ENCODE measurements at regions not wholly inside any gene's neighbourhood (a gene's known extent, or its start where the extent isn't known, plus 50 kb on each side); places are given as distances from the start of the nearest gene placed in this dataset.

DNA sequence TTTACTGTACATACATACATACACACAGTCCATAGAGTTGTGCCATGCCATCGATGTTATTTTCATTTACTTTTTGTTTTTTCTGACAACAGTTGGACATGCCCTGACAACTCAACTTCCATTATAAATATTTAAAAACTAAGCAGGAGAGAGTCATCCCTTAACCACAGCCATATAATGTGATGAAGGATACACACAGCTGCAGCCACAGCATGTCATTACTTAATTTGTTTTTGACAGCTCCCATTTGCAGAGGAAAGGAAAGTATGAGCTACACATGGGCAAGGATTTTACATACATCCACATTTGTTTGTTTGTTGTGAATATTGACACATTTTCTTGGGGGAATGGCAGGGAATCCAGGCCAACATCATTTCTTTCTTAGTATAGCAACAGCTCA lies 91.5 kb upstream of the TUT7 start:
- no peak overlapping the region for H2AFZ ChIP-seq (ENCODE audit: low read depth, low read length)
- no peak overlapping the region for H3K27ac ChIP-seq (ENCODE audit: low read length)
- no peak overlapping the region for H3K4me3 ChIP-seq (ENCODE audit: low read length)
- H3F3A ChIP-seq (ENCODE audit: insufficient read depth, low read length, poor library complexity, severe bottlenecking): no peaks in the 10 kb centered on the region
- H3K36me3 ChIP-seq (ENCODE audit: insufficient read depth, low read length): no peaks in the 10 kb centered on the region
- H3K9me2 ChIP-seq (ENCODE audit: insufficient read depth, low read length): no peaks in the 10 kb centered on the region
- TF ChIP-seq CTCF (IDR thresholded peaks at IDR 0.05; ENCODE audit: poor library complexity, severe bottlenecking) (no peak), EP300 (conservative IDR thresholded peaks at IDR 0.05; ENCODE audit: poor library complexity, severe bottlenecking) (no peak), TAF1 (IDR thresholded peaks at IDR 0.05; ENCODE audit: low read depth) (no peak), SMC3 (conservative IDR thresholded peaks at IDR 0.05; ENCODE audit: poor library complexity) (no peak), MXI1 (conservative IDR thresholded peaks at IDR 0.05; ENCODE audit: poor library complexity, severe bottlenecking) (no peak), EZH2 (IDR thresholded peaks at IDR 0.05; ENCODE audit: borderline replicate concordance, insufficient read depth, low read length, poor library complexity, severe bottlenecking) (no peak), RAD21 (conservative IDR thresholded peaks at IDR 0.05) (no peak), POLR2AphosphoS5 (IDR thresholded peaks at IDR 0.05) (no peak), REST (IDR thresholded peaks at IDR 0.05; ENCODE audit: borderline replicate concordance) (no peak)
- no peak overlapping the region for H3K9ac ChIP-seq (ENCODE audit: low read length)
- H3K27me3 ChIP-seq (ENCODE audit: insufficient read depth, low read depth, low read length): no peaks in the 10 kb centered on the region
- H3K9me3 ChIP-seq (ENCODE audit: low read length): no peaks in the 10 kb centered on the region
- H4K20me1 ChIP-seq (ENCODE audit: insufficient read depth): no peaks in the 10 kb centered on the region
- H3K4me2 ChIP-seq (ENCODE audit: low read length): no peak overlapping the region
- no peaks in the 10 kb centered on the region for H3K79me2 ChIP-seq (replicated peaks; ENCODE audit: insufficient read depth, low read length)

DNA sequence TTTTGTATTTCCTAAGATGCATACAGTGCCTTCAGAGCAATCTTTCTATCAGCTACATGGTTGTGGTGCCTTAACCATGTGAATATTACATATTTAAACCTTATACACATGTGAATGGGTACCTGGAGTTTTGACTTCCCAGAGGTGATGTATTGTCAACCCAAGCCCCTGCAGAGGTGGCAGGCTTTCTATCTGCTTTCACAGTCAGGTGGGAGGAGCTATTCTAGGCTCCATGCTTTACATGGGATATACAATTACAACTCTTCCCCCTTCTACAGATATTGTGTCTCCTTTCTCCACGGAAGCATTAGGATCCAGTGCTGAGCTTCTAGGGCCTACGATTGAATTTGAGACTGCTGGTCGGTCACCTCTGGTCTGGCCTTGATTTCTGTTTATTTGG lies 89.8 kb upstream of the TUT7 start:
- Histone ChIP-seq H3K79me2 (replicated peaks; ENCODE audit: insufficient read depth, low read length) (no peaks in the 10 kb centered on the region), H3K36me3 (ENCODE audit: insufficient read depth, low read length) (no peaks in the 10 kb centered on the region), H3K4me3 (ENCODE audit: low read length) (no peak overlapping the region), H3K27ac (ENCODE audit: low read length) (no peak overlapping the region), H3K9me2 (ENCODE audit: insufficient read depth, low read length) (no peaks in the 10 kb centered on the region), H2AFZ (ENCODE audit: low read depth, low read length) (no peak overlapping the region), H3F3A (ENCODE audit: insufficient read depth, low read length, poor library complexity, severe bottlenecking) (no peaks in the 10 kb centered on the region), H3K4me2 (ENCODE audit: low read length) (no peak overlapping the region), H3K9ac (ENCODE audit: low read length) (no peak overlapping the region), H3K27me3 (ENCODE audit: insufficient read depth, low read depth, low read length) (no peaks in the 10 kb centered on the region), H3K9me3 (ENCODE audit: low read length) (no peaks in the 10 kb centered on the region), H4K20me1 (ENCODE audit: insufficient read depth) (no peaks in the 10 kb centered on the region)
- TF ChIP-seq TAF1 (IDR thresholded peaks at IDR 0.05; ENCODE audit: low read depth): no peak
- TF ChIP-seq CTCF (IDR thresholded peaks at IDR 0.05; ENCODE audit: poor library complexity, severe bottlenecking): no peak
- TF ChIP-seq SMC3 (conservative IDR thresholded peaks at IDR 0.05; ENCODE audit: poor library complexity): no peak
- TF ChIP-seq POLR2AphosphoS5 (IDR thresholded peaks at IDR 0.05): no peak
- no peak for TF ChIP-seq RAD21 (conservative IDR thresholded peaks at IDR 0.05)
- TF ChIP-seq REST (IDR thresholded peaks at IDR 0.05; ENCODE audit: borderline replicate concordance): no peak
- no peak for TF ChIP-seq MXI1 (conservative IDR thresholded peaks at IDR 0.05; ENCODE audit: poor library complexity, severe bottlenecking)
- no peak for TF ChIP-seq EP300 (conservative IDR thresholded peaks at IDR 0.05; ENCODE audit: poor library complexity, severe bottlenecking)
- TF ChIP-seq EZH2 (IDR thresholded peaks at IDR 0.05; ENCODE audit: borderline replicate concordance, insufficient read depth, low read length, poor library complexity, severe bottlenecking): no peak

Measured in neural cell (in vitro differentiated cells).